ENCODE measurements at regions not wholly inside any gene's neighbourhood (a gene's known extent, or its start where the extent isn't known, plus 50 kb on each side); places are given as distances from the start of the nearest gene placed in this dataset.

DNA sequence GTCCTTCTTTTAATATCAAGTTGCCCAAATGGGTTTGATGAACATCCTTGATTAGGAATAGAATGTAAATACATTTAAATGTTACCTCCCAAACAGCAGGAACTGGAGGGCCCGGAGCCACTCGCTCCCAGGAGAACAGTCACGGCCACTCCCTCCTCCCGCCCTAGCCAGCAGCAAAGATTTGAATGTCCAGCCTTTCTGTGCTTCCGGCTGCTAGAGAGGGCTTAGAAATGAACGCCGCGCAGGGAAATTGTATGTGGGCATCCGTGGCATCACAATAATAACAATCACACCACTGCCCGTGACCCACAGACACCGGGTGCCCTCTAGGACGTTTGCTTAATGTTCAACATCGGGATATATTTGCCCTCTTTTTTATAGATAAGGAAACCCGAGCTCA lies 164.9 kb upstream of the SALL3 start:
- H3K27me3 ChIP-seq (ENCODE audit: control insufficient read depth in 2 of 2, insufficient read depth in 2 of 2, low read length in 2 of 2): peaks cover 0 to 16% of the 10 kb centered on the region in 2 donors
- peaks cover 3 to 12% (median 4%) of the 10 kb centered on the region in 7 donors for H3K9me3 Mint-ChIP-seq
- no peak for TF ChIP-seq CTCF (IDR thresholded peaks at IDR 0.05)
- H3K36me3 ChIP-seq (replicated peaks in 1 of 2; ENCODE audit: control insufficient read depth in 1 of 2, insufficient read depth in 2 of 2, low read length in 2 of 2): no peaks in the 10 kb centered on the region
- no peak overlapping the region for H3K9ac ChIP-seq (ENCODE audit: insufficient read depth, low read length, poor library complexity, severe bottlenecking)
- WGBS (ENCODE audit: insufficient coverage): 80% methylated on average over 6 of the region's 14 CpGs
- peaks cover 7 to 19% (median 14%) of the 10 kb centered on the region in 3 donors for H3K27me3 Mint-ChIP-seq (ENCODE audit: low read depth in 3 of 3)
- H3K79me2 ChIP-seq (ENCODE audit: insufficient read depth, low read length): no peaks in the 10 kb centered on the region
- DNase-seq: no peak
- H3K4me1 ChIP-seq (ENCODE audit: control insufficient read depth in 1 of 2, insufficient read depth in 2 of 2, low read length in 2 of 2): no peaks in the 10 kb centered on the region
- intact Hi-C loops (cut with micrococcal nuclease): no loop called here
- no peak overlapping the region for H3K4me2 ChIP-seq (replicated peaks; ENCODE audit: extremely low read depth, low read length, poor library complexity, severe bottlenecking)
- no peak overlapping the region for H3K27ac ChIP-seq (ENCODE audit: low read depth in 1 of 2, low read length in 2 of 2)
- no peak overlapping the region for H3K27ac Mint-ChIP-seq
- peak overlapping the region in 1 of 2 donors; percentile 31 for H3K4me3 Mint-ChIP-seq
- H2AFZ ChIP-seq (ENCODE audit: insufficient read depth, low read depth, low read length, poor library complexity, severe bottlenecking): no peak overlapping the region
- peaks cover 6 to 15% of the 10 kb centered on the region in 2 donors for H3K9me3 ChIP-seq (replicated peaks in 1 of 2; ENCODE audit: control insufficient read depth in 1 of 2, insufficient read depth in 1 of 2, low read length in 2 of 2)
- no peaks in the 10 kb centered on the region for H4K20me1 ChIP-seq (ENCODE audit: insufficient read depth, low read length)
- H3K36me3 Mint-ChIP-seq: no peaks in the 10 kb centered on the region
- no peak overlapping the region for H3K4me3 ChIP-seq (replicated peaks in 1 of 3; ENCODE audit: low read depth in 2 of 3, low read length in 3 of 3)
- no peaks in the 10 kb centered on the region for H3K4me1 Mint-ChIP-seq

- H3K9ac ChIP-seq (ENCODE audit: insufficient read depth, low read length, poor library complexity, severe bottlenecking): no peak overlapping the region
- intact Hi-C loops (cut with micrococcal nuclease): no loop called here
- no peak overlapping the region for H3K27ac ChIP-seq (ENCODE audit: low read depth in 1 of 2, low read length in 2 of 2)
- DNase-seq: no peak
- no peaks in the 10 kb centered on the region for H3K79me2 ChIP-seq (ENCODE audit: insufficient read depth, low read length)
- peaks cover 0 to 16% of the 10 kb centered on the region in 2 donors for H3K27me3 ChIP-seq (ENCODE audit: control insufficient read depth in 2 of 2, insufficient read depth in 2 of 2, low read length in 2 of 2)
- no peak for TF ChIP-seq CTCF (IDR thresholded peaks at IDR 0.05)
- no peaks in the 10 kb centered on the region for H3K36me3 Mint-ChIP-seq
- no peaks in the 10 kb centered on the region for H3K36me3 ChIP-seq (replicated peaks in 1 of 2; ENCODE audit: control insufficient read depth in 1 of 2, insufficient read depth in 2 of 2, low read length in 2 of 2)
- no peak overlapping the region for H3K4me3 ChIP-seq (replicated peaks in 1 of 3; ENCODE audit: low read depth in 2 of 3, low read length in 3 of 3)
- peaks cover 0 to 3% of the 10 kb centered on the region in 2 donors for H3K9me3 ChIP-seq (replicated peaks in 1 of 2; ENCODE audit: control insufficient read depth in 1 of 2, insufficient read depth in 1 of 2, low read length in 2 of 2)
- peaks cover 7 to 21% (median 14%) of the 10 kb centered on the region in 3 donors for H3K27me3 Mint-ChIP-seq (ENCODE audit: low read depth in 3 of 3)
- H4K20me1 ChIP-seq (ENCODE audit: insufficient read depth, low read length): no peaks in the 10 kb centered on the region
- H3K9me3 Mint-ChIP-seq: peaks cover 0 to 5% (median 0%) of the 10 kb centered on the region in 7 donors
- no peak overlapping the region for H3K4me3 Mint-ChIP-seq
- H3K4me1 ChIP-seq (ENCODE audit: control insufficient read depth in 1 of 2, insufficient read depth in 2 of 2, low read length in 2 of 2): no peaks in the 10 kb centered on the region
- 96% methylated on average over 13 of the region's 15 CpGs for WGBS (ENCODE audit: insufficient coverage)
- H3K27ac Mint-ChIP-seq: no peak overlapping the region
- H3K4me1 Mint-ChIP-seq: no peaks in the 10 kb centered on the region
- H3K4me2 ChIP-seq (replicated peaks; ENCODE audit: extremely low read depth, low read length, poor library complexity, severe bottlenecking): no peak overlapping the region
- H2AFZ ChIP-seq (ENCODE audit: insufficient read depth, low read depth, low read length, poor library complexity, severe bottlenecking): no peak overlapping the region
Observed at GRCh38 chr18:78816114-78816513, 163.5 kb upstream of the SALL3 start.
